MCF 10A (cell line): ENCODE measurements at regions not wholly inside any gene's neighbourhood (a gene's known extent, or its start where the extent isn't known, plus 50 kb on each side); places are given as distances from the start of the nearest gene placed in this dataset.

Source experiments
- BruUV-seq: library from RNA; stranded (reverse); fragments of 400-500 nt; replicated peaks from 2 replicates; lab custom pipeline; 2021; lab: Mats Ljungman, UMichigan
- CTCF ChIA-PET: fragments of 300-600 bp; sonication (Branson Sonifier 250); formaldehyde crosslinking; extraction: SDS; loops from one replicate; lab custom pipeline; 2021; ENCODE audit warnings: antibody characterized with exemption, inconsistent platforms; lab: Yijun Ruan, JAX
- POLR2A ChIA-PET: fragments of 300-600, 350-650 bp; sonication (Branson Sonifier 250); formaldehyde crosslinking; extraction: SDS; loops from one replicate; lab custom pipeline; 2020; ENCODE audit warnings: antibody characterized with exemption, inconsistent platforms; lab: Yijun Ruan, JAX
- DNase-seq: peaks from one replicate; pipeline ENCODE4 v3.0.0-alpha.2; 2018; ENCODE audit not compliant: unreplicated experiment
- H3K27ac Mint-ChIP-seq: one replicate; pipeline ENCODE4 v1.8.0; 2022; ENCODE audit warnings: mild to moderate bottlenecking, low read depth, mixed read lengths; ENCODE audit not compliant: unreplicated experiment
- H3K27me3 Mint-ChIP-seq: one replicate; pipeline ENCODE4 v1.8.0; 2022; ENCODE audit warnings: mixed read lengths; ENCODE audit not compliant: insufficient read depth, unreplicated experiment
- H3K36me3 Mint-ChIP-seq: one replicate; pipeline ENCODE4 v1.8.0; 2022; ENCODE audit warnings: mild to moderate bottlenecking, moderate library complexity, mixed read lengths; ENCODE audit not compliant: insufficient read depth, unreplicated experiment
- H3K4me1 Mint-ChIP-seq: one replicate; pipeline ENCODE4 v1.8.0; 2022; ENCODE audit warnings: mixed read lengths; ENCODE audit not compliant: insufficient read depth, unreplicated experiment
- H3K4me3 Mint-ChIP-seq: one replicate; pipeline ENCODE4 v1.8.0; 2022; ENCODE audit warnings: mild to moderate bottlenecking, moderate library complexity, mixed read lengths; ENCODE audit not compliant: unreplicated experiment
- H3K9me3 Mint-ChIP-seq: one replicate; pipeline ENCODE4 v1.8.0; 2022; ENCODE audit warnings: mixed read lengths; ENCODE audit not compliant: unreplicated experiment
- CTCF ChIP-seq: fragments of 200-600 bp; IDR thresholded peaks from one replicate; pipeline ENCODE4 v1.8.0; 2022; ENCODE audit warnings: antibody characterized with exemption, mild to moderate bottlenecking; ENCODE audit not compliant: unreplicated experiment
- intact Hi-C: fragments of 100-400 bp; cut with micrococcal nuclease; formaldehyde crosslinking; loops from 2 replicates; pipeline ENCODE4 v1.14.1; 2022

GRCh38 chr5:155461304-155461703 is 447.7 kb downstream of the KIF4B start:
- intact Hi-C loops: no loop called here
- ChIA-PET CTCF (interaction anchor here (0.6 to 1.4 kb wide), 2 partner anchors 9 to 12 kb away, joined by 4 to 6 read pairs; no protein-coding TSS in a partner anchor), POLR2A (interaction anchor here (0.9 kb wide), 1 partner anchor 9 kb away, joined by 4 read pairs; no protein-coding TSS in a partner anchor)
- TF ChIP-seq CTCF: no peak
- BruUV-seq: no TSS peak
- no peak for DNase-seq
- no peak overlapping the region for H3K4me3 Mint-ChIP-seq
- no peaks in the 10 kb centered on the region for H3K27me3 Mint-ChIP-seq
- H3K4me1 Mint-ChIP-seq: no peaks in the 10 kb centered on the region
- H3K36me3 Mint-ChIP-seq: no peaks in the 10 kb centered on the region
- H3K9me3 Mint-ChIP-seq: no peaks in the 10 kb centered on the region
- no peak overlapping the region for H3K27ac Mint-ChIP-seq

- no peaks in the 10 kb centered on the region for H3K4me1 Mint-ChIP-seq
- H3K27me3 Mint-ChIP-seq: no peaks in the 10 kb centered on the region
- H3K36me3 Mint-ChIP-seq: no peaks in the 10 kb centered on the region
- BruUV-seq: no TSS peak
- intact Hi-C loops: no loop called here
- H3K9me3 Mint-ChIP-seq: no peaks in the 10 kb centered on the region
- ChIA-PET POLR2A (interaction anchor here (0.6 to 1.1 kb wide), 2 partner anchors 33 to 63 kb away, joined by 3 read pairs; no protein-coding TSS in a partner anchor), CTCF (interaction anchor here (1.6 kb wide), 1 partner anchor 11 kb away, joined by 5 read pairs; no protein-coding TSS in a partner anchor)
- DNase-seq: no peak
- H3K4me3 Mint-ChIP-seq: no peak overlapping the region
- H3K27ac Mint-ChIP-seq: no peak overlapping the region
- no peak for TF ChIP-seq CTCF
These were observed 453.3 kb downstream of the KIF4B start for GRCh38 chr5:155466851-155467250.

- no peaks in the 10 kb centered on the region for H3K9me3 Mint-ChIP-seq
- POLR2A ChIA-PET: interaction anchor here (1.1 kb wide), 1 partner anchor 12 kb away, joined by 4 read pairs; no protein-coding TSS in a partner anchor
- TF ChIP-seq CTCF: no peak
- intact Hi-C loops: no loop called here
- H3K4me1 Mint-ChIP-seq: no peaks in the 10 kb centered on the region
- CTCF ChIA-PET: interaction anchor here (0.6 kb wide), 1 partner anchor 14 kb away, joined by 3 read pairs; no protein-coding TSS in a partner anchor
- DNase-seq: no peak
- H3K27ac Mint-ChIP-seq: no peak overlapping the region
- BruUV-seq: no TSS peak
- H3K4me3 Mint-ChIP-seq: no peak overlapping the region
- H3K27me3 Mint-ChIP-seq: no peaks in the 10 kb centered on the region
- H3K36me3 Mint-ChIP-seq: no peaks in the 10 kb centered on the region
These were observed 457.5 kb downstream of the KIF4B start for GRCh38 chr5:155471027-155471426.

- no TSS peak for BruUV-seq
- no peaks in the 10 kb centered on the region for H3K27me3 Mint-ChIP-seq
- TF ChIP-seq CTCF: no peak
- no peaks in the 10 kb centered on the region for H3K4me1 Mint-ChIP-seq
- H3K36me3 Mint-ChIP-seq: no peaks in the 10 kb centered on the region
- no peak overlapping the region for H3K27ac Mint-ChIP-seq
- ChIA-PET CTCF (interaction anchor here (0.6 to 1.7 kb wide), 3 partner anchors 12 to 170 kb away, joined by 3 to 4 read pairs (median 4); no protein-coding TSS in a partner anchor), POLR2A (interaction anchor here (0.7 kb wide), 1 partner anchor 80 kb away, joined by 3 read pairs; no protein-coding TSS in a partner anchor)
- no peak overlapping the region for H3K4me3 Mint-ChIP-seq
- DNase-seq: no peak
- no peaks in the 10 kb centered on the region for H3K9me3 Mint-ChIP-seq
- intact Hi-C loops: no loop called here
These were observed 459.2 kb downstream of the KIF4B start for GRCh38 chr5:155472780-155473179.
